ENCODE measurements at regions not wholly inside any gene's neighbourhood (a gene's known extent, or its start where the extent isn't known, plus 50 kb on each side); places are given as distances from the start of the nearest gene placed in this dataset.

GRCh38 chr9:118290116-118290515 lies 585.9 kb downstream of the TLR4 start:
- H3K4me1 Mint-ChIP-seq (ENCODE audit: low read depth), result no peaks in the 10 kb centered on the region
- no peaks in the 10 kb centered on the region for H3K27me3 Mint-ChIP-seq
- H3K27ac Mint-ChIP-seq, result no peak overlapping the region
- H3K4me3 Mint-ChIP-seq (ENCODE audit: low read depth), result no peak overlapping the region
- H3K36me3 Mint-ChIP-seq (ENCODE audit: insufficient read depth), result no peaks in the 10 kb centered on the region
- H3K9me3 Mint-ChIP-seq (ENCODE audit: low read depth), result no peaks in the 10 kb centered on the region
- no peak for DNase-seq (ENCODE audit: low spot score, unreplicated experiment)
- no peak for TF ChIP-seq CTCF (IDR thresholded peaks at IDR 0.05; ENCODE audit: unreplicated experiment)

GRCh38 chr9:118295413-118295812 lies 591.2 kb downstream of the TLR4 start:
- no peak for TF ChIP-seq CTCF (IDR thresholded peaks at IDR 0.05; ENCODE audit: unreplicated experiment)
- no peaks in the 10 kb centered on the region for H3K4me1 Mint-ChIP-seq (ENCODE audit: low read depth)
- no peaks in the 10 kb centered on the region for H3K9me3 Mint-ChIP-seq (ENCODE audit: low read depth)
- no peak overlapping the region for H3K27ac Mint-ChIP-seq
- no peaks in the 10 kb centered on the region for H3K27me3 Mint-ChIP-seq
- DNase-seq (ENCODE audit: low spot score, unreplicated experiment), result no peak
- no peaks in the 10 kb centered on the region for H3K36me3 Mint-ChIP-seq (ENCODE audit: insufficient read depth)
- H3K4me3 Mint-ChIP-seq (ENCODE audit: low read depth), result no peak overlapping the region

- no peaks in the 10 kb centered on the region for H3K27me3 Mint-ChIP-seq
- no peaks in the 10 kb centered on the region for H3K36me3 Mint-ChIP-seq (ENCODE audit: insufficient read depth)
- H3K4me1 Mint-ChIP-seq (ENCODE audit: low read depth), result peaks cover 3% of the 10 kb centered on the region
- TF ChIP-seq CTCF (IDR thresholded peaks at IDR 0.05; ENCODE audit: unreplicated experiment), result no peak
- H3K4me3 Mint-ChIP-seq (ENCODE audit: low read depth), result no peak overlapping the region
- DNase-seq (ENCODE audit: low spot score, unreplicated experiment), result no peak
- H3K9me3 Mint-ChIP-seq (ENCODE audit: low read depth), result no peaks in the 10 kb centered on the region
- no peak overlapping the region for H3K27ac Mint-ChIP-seq
Observed at GRCh38 chr9:118302721-118303120, 598.5 kb downstream of the TLR4 start.

GRCh38 chr9:118303216-118303615 lies 599.0 kb downstream of the TLR4 start:
- TF ChIP-seq CTCF (IDR thresholded peaks at IDR 0.05; ENCODE audit: unreplicated experiment), result no peak
- no peak overlapping the region for H3K27ac Mint-ChIP-seq
- H3K9me3 Mint-ChIP-seq (ENCODE audit: low read depth), result no peaks in the 10 kb centered on the region
- no peak for DNase-seq (ENCODE audit: low spot score, unreplicated experiment)
- no peak overlapping the region for H3K4me3 Mint-ChIP-seq (ENCODE audit: low read depth)
- no peaks in the 10 kb centered on the region for H3K27me3 Mint-ChIP-seq
- peaks cover 5% of the 10 kb centered on the region for H3K4me1 Mint-ChIP-seq (ENCODE audit: low read depth)
- no peaks in the 10 kb centered on the region for H3K36me3 Mint-ChIP-seq (ENCODE audit: insufficient read depth)

- no peak overlapping the region for H3K27ac Mint-ChIP-seq
- no peak overlapping the region for H3K4me3 Mint-ChIP-seq (ENCODE audit: low read depth)
- DNase-seq (ENCODE audit: low spot score, unreplicated experiment), result no peak
- H3K9me3 Mint-ChIP-seq (ENCODE audit: low read depth), result no peaks in the 10 kb centered on the region
- peaks cover 5% of the 10 kb centered on the region for H3K4me1 Mint-ChIP-seq (ENCODE audit: low read depth)
- H3K36me3 Mint-ChIP-seq (ENCODE audit: insufficient read depth), result no peaks in the 10 kb centered on the region
- H3K27me3 Mint-ChIP-seq, result no peaks in the 10 kb centered on the region
- TF ChIP-seq CTCF (IDR thresholded peaks at IDR 0.05; ENCODE audit: unreplicated experiment), result no peak
Observed at GRCh38 chr9:118305331-118305730, 601.1 kb downstream of the TLR4 start.

All from progenitor cell of endocrine pancreas (in vitro differentiated cells).